Activated naive CD8-positive, alpha-beta T cell treated with anti-CD3 and anti-CD28 coated beads, Interleukin-2, amount 50 U/mL, for 24 hours (primary cell): ENCODE measurements at regions not wholly inside any gene's neighbourhood (a gene's known extent, or its start where the extent isn't known, plus 50 kb on each side); places are given as distances from the start of the nearest gene placed in this dataset.

Source experiments
- ATAC-seq: fragments of 150-1000 bp; cut with Tn5 transposase; one replicate; pipeline ENCODE4 v1.10.0; 2021
- DNase-seq: peaks from one replicate; pipeline ENCODE4 v3.0.0; 2021
- H3K27ac Mint-ChIP-seq: one replicate; pipeline ENCODE4 v1.8.0; 2021; ENCODE audit warnings: mild to moderate bottlenecking, mixed read lengths
- H3K27me3 Mint-ChIP-seq: one replicate; pipeline ENCODE4 v1.8.0; 2021; ENCODE audit warnings: mixed read lengths
- H3K36me3 Mint-ChIP-seq: one replicate; pipeline ENCODE4 v1.8.0; 2021; ENCODE audit warnings: low read depth, mixed read lengths
- H3K4me1 Mint-ChIP-seq: one replicate; pipeline ENCODE4 v1.8.0; 2021; ENCODE audit warnings: mixed read lengths
- H3K4me3 Mint-ChIP-seq: one replicate; pipeline ENCODE4 v1.8.0; 2021; ENCODE audit warnings: mild to moderate bottlenecking, moderate library complexity, mixed read lengths
- H3K9me3 Mint-ChIP-seq: one replicate; pipeline ENCODE4 v1.8.0; 2021; ENCODE audit warnings: mixed read lengths

GRCh38 chr9:17052626-17053025, 82.2 kb upstream of the CNTLN start:
- Mint-ChIP-seq H3K4me1 (no peaks in the 10 kb centered on the region), H3K27me3 (no peaks in the 10 kb centered on the region), H3K9me3 (peaks cover 3% of the 10 kb centered on the region), H3K27ac (no peak overlapping the region), H3K36me3 (no peaks in the 10 kb centered on the region), H3K4me3 (no peak overlapping the region)
- DNase-seq (no peak), ATAC-seq (no peak)

- Mint-ChIP-seq H3K4me1 (no peaks in the 10 kb centered on the region), H3K9me3 (peaks cover 10% of the 10 kb centered on the region), H3K4me3 (no peak overlapping the region), H3K27ac (no peak overlapping the region), H3K27me3 (no peaks in the 10 kb centered on the region), H3K36me3 (no peaks in the 10 kb centered on the region)
- DNase-seq (no peak), ATAC-seq (no peak)
Measured at GRCh38 chr9:17045381-17045940, 89.4 kb upstream of the CNTLN start.

GRCh38 chr9:17031546-17031945, 103.3 kb upstream of the CNTLN start:
- H3K4me3 Mint-ChIP-seq, result no peak overlapping the region
- no peaks in the 10 kb centered on the region for H3K4me1 Mint-ChIP-seq
- no peak overlapping the region for H3K27ac Mint-ChIP-seq
- no peaks in the 10 kb centered on the region for H3K36me3 Mint-ChIP-seq
- ATAC-seq (no peak), DNase-seq (no peak)
- H3K9me3 Mint-ChIP-seq, result peaks cover 18% of the 10 kb centered on the region
- no peaks in the 10 kb centered on the region for H3K27me3 Mint-ChIP-seq

GRCh38 chr9:17025281-17025680, 109.6 kb upstream of the CNTLN start:
- Mint-ChIP-seq H3K27ac (no peak overlapping the region), H3K4me3 (no peak overlapping the region), H3K9me3 (peaks cover 5% of the 10 kb centered on the region), H3K4me1 (no peaks in the 10 kb centered on the region), H3K36me3 (no peaks in the 10 kb centered on the region), H3K27me3 (no peaks in the 10 kb centered on the region)
- DNase-seq (no peak), ATAC-seq (no peak)

- no peak for ATAC-seq
Measured at GRCh38 chr9:17024129-17024528, 110.7 kb upstream of the CNTLN start.

GRCh38 chr9:17021387-17021970, 113.4 kb upstream of the CNTLN start:
- peaks cover 3% of the 10 kb centered on the region for H3K9me3 Mint-ChIP-seq
- no peak overlapping the region for H3K4me3 Mint-ChIP-seq
- no peak for ATAC-seq
- no peak overlapping the region for H3K27ac Mint-ChIP-seq
- H3K36me3 Mint-ChIP-seq, result no peaks in the 10 kb centered on the region
- DNase-seq, result no peak
- H3K4me1 Mint-ChIP-seq, result no peaks in the 10 kb centered on the region
- H3K27me3 Mint-ChIP-seq, result no peaks in the 10 kb centered on the region

More at GRCh38 chr9:17024129-17024528, 110.7 kb upstream of the CNTLN start:
- no peak overlapping the region for H3K27ac Mint-ChIP-seq
- H3K36me3 Mint-ChIP-seq, result no peaks in the 10 kb centered on the region
- DNase-seq, result no peak
- peaks cover 3% of the 10 kb centered on the region for H3K9me3 Mint-ChIP-seq
- H3K27me3 Mint-ChIP-seq, result no peaks in the 10 kb centered on the region
- H3K4me3 Mint-ChIP-seq, result no peak overlapping the region
- no peaks in the 10 kb centered on the region for H3K4me1 Mint-ChIP-seq

GRCh38 chr9:17019398-17019797, 115.4 kb upstream of the CNTLN start:
- ATAC-seq (no peak), DNase-seq (no peak)
- no peaks in the 10 kb centered on the region for H3K4me1 Mint-ChIP-seq
- no peaks in the 10 kb centered on the region for H3K27me3 Mint-ChIP-seq
- H3K4me3 Mint-ChIP-seq, result no peak overlapping the region
- H3K9me3 Mint-ChIP-seq, result peaks cover 3% of the 10 kb centered on the region
- H3K27ac Mint-ChIP-seq, result no peak overlapping the region
- no peaks in the 10 kb centered on the region for H3K36me3 Mint-ChIP-seq

- H3K36me3 Mint-ChIP-seq, result no peaks in the 10 kb centered on the region
- DNase-seq (no peak), ATAC-seq (no peak)
- H3K27me3 Mint-ChIP-seq, result no peaks in the 10 kb centered on the region
- H3K27ac Mint-ChIP-seq, result no peak overlapping the region
- H3K4me1 Mint-ChIP-seq, result no peaks in the 10 kb centered on the region
- H3K9me3 Mint-ChIP-seq, result peaks cover 3% of the 10 kb centered on the region
- no peak overlapping the region for H3K4me3 Mint-ChIP-seq
Measured at GRCh38 chr9:17018540-17019196, 116.2 kb upstream of the CNTLN start.

GRCh38 chr9:17017931-17018491, 116.8 kb upstream of the CNTLN start:
- DNase-seq, result no peak
- Mint-ChIP-seq H3K4me1 (no peaks in the 10 kb centered on the region), H3K4me3 (no peak overlapping the region), H3K27me3 (no peaks in the 10 kb centered on the region), H3K36me3 (no peaks in the 10 kb centered on the region), H3K9me3 (peaks cover 3% of the 10 kb centered on the region), H3K27ac (no peak overlapping the region)
- no peak for ATAC-seq

GRCh38 chr9:17013891-17014290, 120.9 kb upstream of the CNTLN start:
- H3K4me3 Mint-ChIP-seq, result no peak overlapping the region
- no peak for DNase-seq
- no peak for ATAC-seq
- no peaks in the 10 kb centered on the region for H3K4me1 Mint-ChIP-seq
- no peaks in the 10 kb centered on the region for H3K36me3 Mint-ChIP-seq
- H3K27me3 Mint-ChIP-seq, result no peaks in the 10 kb centered on the region
- H3K9me3 Mint-ChIP-seq, result no peaks in the 10 kb centered on the region
- H3K27ac Mint-ChIP-seq, result no peak overlapping the region

- DNase-seq (no peak), ATAC-seq (no peak)
- Mint-ChIP-seq H3K4me3 (no peak overlapping the region), H3K36me3 (no peaks in the 10 kb centered on the region), H3K27ac (no peak overlapping the region), H3K9me3 (no peaks in the 10 kb centered on the region), H3K27me3 (no peaks in the 10 kb centered on the region), H3K4me1 (no peaks in the 10 kb centered on the region)
Measured at GRCh38 chr9:17013010-17013409, 121.8 kb upstream of the CNTLN start.

- Mint-ChIP-seq H3K4me1 (no peaks in the 10 kb centered on the region), H3K27ac (no peak overlapping the region), H3K9me3 (no peaks in the 10 kb centered on the region), H3K27me3 (no peaks in the 10 kb centered on the region), H3K4me3 (no peak overlapping the region), H3K36me3 (no peaks in the 10 kb centered on the region)
- no peak for ATAC-seq
- no peak for DNase-seq
Measured at GRCh38 chr9:17011880-17012279, 123.0 kb upstream of the CNTLN start.

GRCh38 chr9:17009071-17009470, 125.8 kb upstream of the CNTLN start:
- ATAC-seq, result no peak
- Mint-ChIP-seq H3K27me3 (peaks cover 2% of the 10 kb centered on the region), H3K36me3 (no peaks in the 10 kb centered on the region), H3K27ac (no peak overlapping the region), H3K4me1 (no peaks in the 10 kb centered on the region), H3K9me3 (no peaks in the 10 kb centered on the region), H3K4me3 (no peak overlapping the region)
- no peak for DNase-seq

GRCh38 chr9:17005056-17005823, 129.6 kb upstream of the CNTLN start:
- Mint-ChIP-seq H3K4me1 (no peaks in the 10 kb centered on the region), H3K9me3 (no peaks in the 10 kb centered on the region), H3K4me3 (no peak overlapping the region), H3K36me3 (no peaks in the 10 kb centered on the region), H3K27ac (no peak overlapping the region), H3K27me3 (peaks cover 2% of the 10 kb centered on the region)
- ATAC-seq (no peak), DNase-seq (no peak)

GRCh38 chr9:17004500-17004899, 130.3 kb upstream of the CNTLN start:
- Mint-ChIP-seq H3K27ac (no peak overlapping the region), H3K27me3 (peaks cover 2% of the 10 kb centered on the region), H3K36me3 (no peaks in the 10 kb centered on the region), H3K9me3 (no peaks in the 10 kb centered on the region), H3K4me3 (no peak overlapping the region), H3K4me1 (no peaks in the 10 kb centered on the region)
- ATAC-seq, result no peak
- no peak for DNase-seq
